DND-41 (cell line): ENCODE measurements at regions not wholly inside any gene's neighbourhood (a gene's known extent, or its start where the extent isn't known, plus 50 kb on each side); places are given as distances from the start of the nearest gene placed in this dataset.

Experiments used
- ATAC-seq: fragments of 200-7000 bp; cut with Tn5 transposase; 3 replicates; pipeline ENCODE4 v1.9.1; 2021; ENCODE audit warnings: low read depth; ENCODE audit not compliant: insufficient read depth
- DNase-seq: peaks from one replicate; pipeline ENCODE4 v3.0.0-alpha.2; 2020
- H2AFZ ChIP-seq: 2 replicates; pipeline ENCODE4 v1.6.0; 2012; ENCODE audit warnings: low read depth, low read length
- H3K27ac ChIP-seq: 2 replicates; pipeline ENCODE4 v1.5.1; 2012; ENCODE audit warnings: low read length, inconsistent platforms
- H3K27me3 ChIP-seq: fragments of 200-600 bp; sonication (generic); 2 replicates; pipeline ENCODE4 v1.6.0; 2012; ENCODE audit warnings: low read length, mild to moderate bottlenecking, inconsistent platforms; ENCODE audit not compliant: insufficient read depth, poor library complexity
- H3K36me3 ChIP-seq: 2 replicates; pipeline ENCODE4 v1.5.1; 2012; ENCODE audit warnings: low read length, inconsistent platforms; ENCODE audit not compliant: insufficient read depth
- H3K4me1 ChIP-seq: 2 replicates; pipeline ENCODE4 v1.5.1; 2012; ENCODE audit warnings: mild to moderate bottlenecking, low read length; ENCODE audit not compliant: insufficient read depth
- H3K4me2 ChIP-seq: 2 replicates; pipeline ENCODE4 v1.6.0; 2012; ENCODE audit warnings: mild to moderate bottlenecking, moderate library complexity, low read length, inconsistent platforms; ENCODE audit not compliant: insufficient read depth
- H3K4me3 ChIP-seq, 2 experiments: fragments of 200-600 bp in 1 of 2; shearing (Covaris generic) in 1 of 2; 2 replicates each; pipeline ENCODE4 v1.5.1; 2012 to 2016; ENCODE audit warnings: inconsistent platforms in 2 of 2, low read length in 2 of 2, mild to moderate bottlenecking in 2 of 2, low read depth in 1 of 2, moderate library complexity in 1 of 2
- H3K79me2 ChIP-seq: 2 replicates; pipeline ENCODE4 v1.6.0; 2012; ENCODE audit warnings: low read length, inconsistent platforms; ENCODE audit not compliant: insufficient read depth
- H3K9ac ChIP-seq: 2 replicates; pipeline ENCODE4 v1.6.0; 2012; ENCODE audit warnings: low read depth, mild to moderate bottlenecking, inconsistent platforms, low read length, moderate library complexity
- H3K9me3 ChIP-seq: 2 replicates; pipeline ENCODE4 v1.5.1; 2012; ENCODE audit warnings: low read length, moderate library complexity, mild to moderate bottlenecking, inconsistent platforms; ENCODE audit not compliant: insufficient read depth, severe bottlenecking
- H4K20me1 ChIP-seq: 2 replicates; pipeline ENCODE4 v1.6.0; 2012; ENCODE audit warnings: low read length; ENCODE audit not compliant: insufficient read depth
- CTCF ChIP-seq: IDR thresholded peaks from 2 replicates; pipeline ENCODE4 v1.5.1; 2012; ENCODE audit warnings: borderline replicate concordance, low read length, moderate library complexity, mild to moderate bottlenecking; ENCODE audit not compliant: poor library complexity, severe bottlenecking; ENCODE audit errors: extremely low read depth
- EZH2 ChIP-seq: IDR thresholded peaks from 3 replicates; pipeline ENCODE4 v1.6.1; 2012; ENCODE audit warnings: borderline replicate concordance, low read depth, mild to moderate bottlenecking, moderate library complexity, low read length, inconsistent platforms; ENCODE audit not compliant: severe bottlenecking

GRCh38 chr21:22474403-22474802 is 1476.2 kb downstream of the NCAM2 start:
- ATAC-seq: no peak
- Histone ChIP-seq H3K9ac (no peak overlapping the region), H3K27me3 (no peaks in the 10 kb centered on the region), H3K4me2 (no peak overlapping the region), H3K4me1 (no peaks in the 10 kb centered on the region), H3K27ac (no peak overlapping the region), H2AFZ (no peak overlapping the region), H3K9me3 (peaks cover 10% of the 10 kb centered on the region), H4K20me1 (no peaks in the 10 kb centered on the region), H3K4me3 (no peak overlapping the region), H3K79me2 (no peaks in the 10 kb centered on the region), H3K36me3 (no peaks in the 10 kb centered on the region)
- TF ChIP-seq CTCF (no peak), EZH2 (no peak)
- DNase-seq: no peak

- Histone ChIP-seq H3K9ac (no peak overlapping the region), H4K20me1 (no peaks in the 10 kb centered on the region), H3K4me2 (no peak overlapping the region), H3K4me3 (no peak overlapping the region), H3K4me1 (no peaks in the 10 kb centered on the region), H3K9me3 (peaks cover 16% of the 10 kb centered on the region), H2AFZ (no peak overlapping the region), H3K27me3 (no peaks in the 10 kb centered on the region), H3K27ac (no peak overlapping the region), H3K79me2 (no peaks in the 10 kb centered on the region), H3K36me3 (no peaks in the 10 kb centered on the region)
- TF ChIP-seq CTCF (no peak), EZH2 (no peak)
- ATAC-seq (no peak), DNase-seq (no peak)
Observed at GRCh38 chr21:22476214-22476613, 1478.0 kb downstream of the NCAM2 start.

GRCh38 chr21:22476726-22477646 is 1478.8 kb downstream of the NCAM2 start:
- H3K9me3 ChIP-seq: peaks cover 22% of the 10 kb centered on the region
- DNase-seq (no peak), ATAC-seq (0 out of 3 replicates have a peak, but pooled peaks have one; percentile 24)
- no peak overlapping the region for H3K9ac ChIP-seq
- peak overlapping the region; percentile 35 for H2AFZ ChIP-seq
- no peak overlapping the region for H3K4me3 ChIP-seq
- no peaks in the 10 kb centered on the region for H3K36me3 ChIP-seq
- H3K79me2 ChIP-seq: no peaks in the 10 kb centered on the region
- no peak overlapping the region for H3K27ac ChIP-seq
- no peaks in the 10 kb centered on the region for H3K4me1 ChIP-seq
- TF ChIP-seq EZH2 (no peak), CTCF (no peak)
- H3K27me3 ChIP-seq: no peaks in the 10 kb centered on the region
- no peaks in the 10 kb centered on the region for H4K20me1 ChIP-seq
- H3K4me2 ChIP-seq: no peak overlapping the region
